ENCODE measurements at regions not wholly inside any gene's neighbourhood (a gene's known extent, or its start where the extent isn't known, plus 50 kb on each side); places are given as distances from the start of the nearest gene placed in this dataset.

DNA sequence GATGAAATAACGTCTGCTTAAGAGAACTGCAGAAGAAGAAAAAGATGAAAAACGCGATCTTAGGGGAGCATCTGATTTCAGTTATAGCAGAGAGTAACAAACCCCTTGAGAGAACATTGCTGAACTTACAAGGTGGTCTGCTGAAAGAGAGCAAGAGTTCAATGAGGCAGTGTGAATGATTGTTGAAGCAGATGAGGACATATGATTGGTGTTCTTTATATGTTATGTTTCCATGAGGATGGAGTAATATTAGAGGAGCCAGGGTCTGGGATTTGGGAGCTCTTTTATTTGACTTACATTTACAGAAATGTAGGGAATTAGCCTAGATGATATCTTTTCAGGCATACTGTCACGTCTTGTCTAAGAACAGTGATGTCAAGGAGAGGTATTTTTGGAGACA is 1302.0 kb downstream of the KCNT2 start:
- Histone ChIP-seq H3K4me3 (ENCODE audit: low read length in 3 of 3) (no peak overlapping the region), H3K27ac (ENCODE audit: low read depth, low read length) (no peak overlapping the region), H3K4me1 (ENCODE audit: control insufficient read depth in 3 of 3, insufficient read depth in 3 of 3, low read length in 3 of 3) (no peaks in the 10 kb centered on the region), H3K9me3 (ENCODE audit: control insufficient read depth in 3 of 3, low read length in 3 of 3) (no peaks in the 10 kb centered on the region), H3K27me3 (ENCODE audit: control insufficient read depth in 3 of 3, insufficient read depth in 3 of 3, low read length in 3 of 3) (no peaks in the 10 kb centered on the region), H3K9ac (ENCODE audit: low read depth in 1 of 3, low read length in 3 of 3) (no peak overlapping the region), H3K36me3 (ENCODE audit: control insufficient read depth in 3 of 3, insufficient read depth in 3 of 3, low read length in 3 of 3) (no peaks in the 10 kb centered on the region)

DNA sequence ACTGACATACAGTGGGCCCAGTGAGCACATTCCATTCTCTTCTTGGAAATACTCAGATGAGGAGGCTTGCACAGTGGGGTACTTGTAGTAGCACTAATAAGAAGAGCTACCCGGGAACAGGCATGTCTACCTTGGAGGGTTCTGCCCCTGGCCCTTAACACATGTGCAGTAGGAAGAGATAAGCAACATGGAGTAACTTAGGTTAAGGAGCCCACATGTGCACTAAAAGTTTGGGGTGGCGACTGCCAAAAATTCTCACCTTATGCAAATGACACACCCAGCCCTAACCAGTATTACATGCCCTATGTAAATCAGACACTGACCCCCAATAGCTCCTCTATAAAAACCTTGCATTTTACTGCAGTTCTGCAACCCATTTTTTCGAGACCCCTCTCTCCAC is 1313.3 kb downstream of the KCNT2 start:
- no peaks in the 10 kb centered on the region for H3K4me1 ChIP-seq (ENCODE audit: control insufficient read depth in 3 of 3, insufficient read depth in 3 of 3, low read length in 3 of 3)
- peaks cover 0 to 3% (median 0%) of the 10 kb centered on the region in 3 donors for H3K9me3 ChIP-seq (ENCODE audit: control insufficient read depth in 3 of 3, low read length in 3 of 3)
- no peaks in the 10 kb centered on the region for H3K36me3 ChIP-seq (ENCODE audit: control insufficient read depth in 3 of 3, insufficient read depth in 3 of 3, low read length in 3 of 3)
- no peak overlapping the region for H3K4me3 ChIP-seq (ENCODE audit: low read length in 3 of 3)
- H3K27me3 ChIP-seq (ENCODE audit: control insufficient read depth in 3 of 3, insufficient read depth in 3 of 3, low read length in 3 of 3): no peaks in the 10 kb centered on the region
- H3K9ac ChIP-seq (ENCODE audit: low read depth in 1 of 3, low read length in 3 of 3): no peak overlapping the region
- H3K27ac ChIP-seq (ENCODE audit: low read depth, low read length): no peak overlapping the region

DNA sequence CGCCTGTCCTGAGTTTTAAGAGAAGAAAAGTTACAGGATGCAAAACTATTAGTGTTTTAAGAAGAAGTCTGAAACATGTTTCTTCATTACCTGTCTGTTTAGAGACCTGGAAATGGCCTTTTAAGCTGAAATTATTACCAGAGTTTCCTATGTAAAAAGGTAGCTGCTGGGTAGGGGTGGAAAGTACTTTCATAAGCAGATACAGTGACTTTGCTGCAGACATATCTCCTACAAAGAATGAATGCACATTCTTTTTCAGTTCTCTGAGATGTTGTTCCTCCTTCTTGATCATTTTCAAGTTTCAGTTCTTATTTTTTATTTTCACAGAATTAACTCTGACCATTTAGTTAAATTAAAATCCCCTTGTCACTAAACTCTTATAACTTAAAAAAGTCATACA is 1329.6 kb downstream of the KCNT2 start:
- Histone ChIP-seq H3K4me3 (ENCODE audit: low read length in 3 of 3) (no peak overlapping the region), H3K27ac (ENCODE audit: low read depth, low read length) (no peak overlapping the region), H3K27me3 (ENCODE audit: control insufficient read depth in 3 of 3, insufficient read depth in 3 of 3, low read length in 3 of 3) (no peaks in the 10 kb centered on the region), H3K4me1 (ENCODE audit: control insufficient read depth in 3 of 3, insufficient read depth in 3 of 3, low read length in 3 of 3) (no peaks in the 10 kb centered on the region), H3K36me3 (ENCODE audit: control insufficient read depth in 3 of 3, insufficient read depth in 3 of 3, low read length in 3 of 3) (no peaks in the 10 kb centered on the region), H3K9me3 (ENCODE audit: control insufficient read depth in 3 of 3, low read length in 3 of 3) (no peaks in the 10 kb centered on the region), H3K9ac (ENCODE audit: low read depth in 1 of 3, low read length in 3 of 3) (no peak overlapping the region)

DNA sequence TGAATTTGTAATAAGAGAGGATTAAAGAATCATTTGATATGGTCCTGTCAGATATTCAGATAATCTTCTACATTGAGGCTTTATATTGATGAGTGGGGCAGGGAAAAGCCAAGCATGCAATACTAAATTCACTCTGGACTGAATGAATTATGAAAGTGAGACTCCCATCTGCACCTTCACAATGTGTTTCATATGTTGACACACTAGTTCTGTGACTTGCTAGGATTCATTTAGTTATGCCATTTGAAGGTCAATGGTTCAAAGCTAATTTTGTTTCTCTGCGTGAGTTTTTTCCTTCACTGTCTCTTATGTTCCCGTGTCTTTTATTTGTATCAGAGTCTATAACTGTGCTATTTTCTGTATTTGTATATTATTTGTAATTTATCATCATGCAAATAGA is 1332.5 kb downstream of the KCNT2 start:
- Histone ChIP-seq H3K27ac (ENCODE audit: low read depth, low read length) (no peak overlapping the region), H3K4me3 (ENCODE audit: low read length in 3 of 3) (no peak overlapping the region), H3K36me3 (ENCODE audit: control insufficient read depth in 3 of 3, insufficient read depth in 3 of 3, low read length in 3 of 3) (no peaks in the 10 kb centered on the region), H3K4me1 (ENCODE audit: control insufficient read depth in 3 of 3, insufficient read depth in 3 of 3, low read length in 3 of 3) (no peaks in the 10 kb centered on the region), H3K27me3 (ENCODE audit: control insufficient read depth in 3 of 3, insufficient read depth in 3 of 3, low read length in 3 of 3) (no peaks in the 10 kb centered on the region), H3K9ac (ENCODE audit: low read depth in 1 of 3, low read length in 3 of 3) (no peak overlapping the region), H3K9me3 (ENCODE audit: control insufficient read depth in 3 of 3, low read length in 3 of 3) (no peaks in the 10 kb centered on the region)

DNA sequence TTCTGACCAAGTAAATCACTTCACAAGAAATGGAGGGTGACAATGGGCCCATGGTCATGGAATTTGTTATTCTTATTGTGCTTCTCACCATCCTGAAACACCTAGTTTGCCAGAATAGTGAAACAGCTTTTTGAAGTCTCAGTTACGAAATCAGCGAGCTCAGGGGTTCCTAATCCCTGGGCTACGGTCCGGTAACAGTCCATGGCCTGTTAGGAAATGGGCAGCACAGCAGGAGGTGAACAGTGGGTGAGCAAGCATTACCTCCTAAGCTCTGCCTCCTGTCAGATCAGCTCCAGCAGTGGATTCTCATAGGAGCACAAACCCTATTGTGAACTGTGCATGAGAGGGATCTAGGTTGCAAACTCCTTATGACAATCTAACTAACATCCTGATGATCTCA is 1356.3 kb downstream of the KCNT2 start:
- Histone ChIP-seq H3K9me3 (ENCODE audit: control insufficient read depth in 3 of 3, low read length in 3 of 3) (no peaks in the 10 kb centered on the region), H3K36me3 (ENCODE audit: control insufficient read depth in 3 of 3, insufficient read depth in 3 of 3, low read length in 3 of 3) (no peaks in the 10 kb centered on the region), H3K4me1 (ENCODE audit: control insufficient read depth in 3 of 3, insufficient read depth in 3 of 3, low read length in 3 of 3) (no peaks in the 10 kb centered on the region), H3K9ac (ENCODE audit: low read depth in 1 of 3, low read length in 3 of 3) (no peak overlapping the region), H3K4me3 (ENCODE audit: low read length in 3 of 3) (no peak overlapping the region), H3K27me3 (ENCODE audit: control insufficient read depth in 3 of 3, insufficient read depth in 3 of 3, low read length in 3 of 3) (no peaks in the 10 kb centered on the region), H3K27ac (ENCODE audit: low read depth, low read length) (no peak overlapping the region)

DNA sequence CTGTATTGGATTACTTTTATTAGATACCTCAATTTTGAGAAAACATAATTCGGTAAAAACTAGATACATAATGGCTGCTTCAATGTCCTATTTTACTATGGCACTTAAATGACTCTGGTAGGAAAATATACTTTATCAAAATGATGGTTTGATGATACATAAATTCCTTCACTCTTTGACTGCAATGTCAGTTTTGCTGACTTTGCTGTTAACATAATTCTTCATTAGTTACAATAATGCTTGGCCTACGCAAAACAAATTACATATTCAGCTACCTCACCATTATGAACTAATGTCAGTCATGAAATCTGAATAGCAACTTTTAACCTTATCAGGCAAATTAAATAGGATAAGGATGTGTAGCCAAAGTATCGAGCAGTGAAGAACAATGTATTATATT is 1364.7 kb downstream of the KCNT2 start:
- Histone ChIP-seq H3K36me3 (ENCODE audit: control insufficient read depth in 3 of 3, insufficient read depth in 3 of 3, low read length in 3 of 3) (no peaks in the 10 kb centered on the region), H3K9ac (ENCODE audit: low read depth in 1 of 3, low read length in 3 of 3) (no peak overlapping the region), H3K9me3 (ENCODE audit: control insufficient read depth in 3 of 3, low read length in 3 of 3) (no peaks in the 10 kb centered on the region), H3K27ac (ENCODE audit: low read depth, low read length) (no peak overlapping the region), H3K4me3 (ENCODE audit: low read length in 3 of 3) (no peak overlapping the region), H3K27me3 (ENCODE audit: control insufficient read depth in 3 of 3, insufficient read depth in 3 of 3, low read length in 3 of 3) (no peaks in the 10 kb centered on the region), H3K4me1 (ENCODE audit: control insufficient read depth in 3 of 3, insufficient read depth in 3 of 3, low read length in 3 of 3) (no peaks in the 10 kb centered on the region)

DNA sequence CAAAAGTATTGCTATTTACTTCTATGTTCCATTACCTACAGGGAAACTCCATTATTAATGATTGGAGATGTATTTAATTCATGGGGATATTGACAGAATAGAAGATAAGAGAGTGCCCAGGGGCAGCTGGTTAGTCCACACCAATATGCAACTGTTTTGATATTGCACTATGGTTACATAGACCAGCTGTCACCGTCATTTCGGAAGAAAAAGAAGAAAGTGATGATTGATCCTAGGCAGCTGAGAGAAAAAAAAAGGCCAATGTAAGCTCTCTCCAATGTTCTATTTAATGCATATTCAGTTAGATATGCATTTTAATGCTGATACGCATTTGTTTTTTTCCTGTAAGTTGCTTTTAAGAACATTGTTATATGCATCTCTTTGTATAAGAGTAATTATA is 1367.2 kb downstream of the KCNT2 start:
- H3K4me3 ChIP-seq (ENCODE audit: low read length in 3 of 3): no peak overlapping the region
- H3K9ac ChIP-seq (ENCODE audit: low read depth in 1 of 3, low read length in 3 of 3): no peak overlapping the region
- peaks cover 0 to 2% (median 0%) of the 10 kb centered on the region in 3 donors for H3K9me3 ChIP-seq (ENCODE audit: control insufficient read depth in 3 of 3, low read length in 3 of 3)
- no peaks in the 10 kb centered on the region for H3K27me3 ChIP-seq (ENCODE audit: control insufficient read depth in 3 of 3, insufficient read depth in 3 of 3, low read length in 3 of 3)
- no peaks in the 10 kb centered on the region for H3K36me3 ChIP-seq (ENCODE audit: control insufficient read depth in 3 of 3, insufficient read depth in 3 of 3, low read length in 3 of 3)
- no peak overlapping the region for H3K27ac ChIP-seq (ENCODE audit: low read depth, low read length)
- H3K4me1 ChIP-seq (ENCODE audit: control insufficient read depth in 3 of 3, insufficient read depth in 3 of 3, low read length in 3 of 3): no peaks in the 10 kb centered on the region

DNA sequence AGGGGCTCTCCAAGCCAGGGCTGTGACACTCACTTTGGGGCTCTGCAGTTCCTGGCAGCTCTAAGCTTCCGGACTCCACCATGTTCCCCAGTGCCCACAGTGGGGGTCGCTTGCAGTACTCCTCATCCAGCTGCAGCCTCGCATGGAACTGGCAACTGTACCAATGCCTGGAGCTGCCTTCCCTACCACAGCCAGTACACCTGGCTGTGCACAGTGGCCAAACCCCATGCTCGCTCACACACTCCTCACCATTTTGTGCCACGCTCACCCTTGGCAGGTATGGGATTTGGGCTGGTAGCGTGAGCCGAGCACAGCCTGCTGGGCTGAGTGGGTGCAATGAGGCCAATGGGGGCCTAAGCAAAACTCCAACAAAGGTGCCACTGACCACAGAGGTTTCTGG is 1369.9 kb downstream of the KCNT2 start:
- Histone ChIP-seq H3K4me3 (ENCODE audit: low read length in 3 of 3) (no peak overlapping the region), H3K4me1 (ENCODE audit: control insufficient read depth in 3 of 3, insufficient read depth in 3 of 3, low read length in 3 of 3) (no peaks in the 10 kb centered on the region), H3K36me3 (ENCODE audit: control insufficient read depth in 3 of 3, insufficient read depth in 3 of 3, low read length in 3 of 3) (no peaks in the 10 kb centered on the region), H3K9me3 (ENCODE audit: control insufficient read depth in 3 of 3, low read length in 3 of 3) (peaks cover 0 to 2% (median 0%) of the 10 kb centered on the region in 3 donors), H3K9ac (ENCODE audit: low read depth in 1 of 3, low read length in 3 of 3) (no peak overlapping the region), H3K27ac (ENCODE audit: low read depth, low read length) (no peak overlapping the region), H3K27me3 (ENCODE audit: control insufficient read depth in 3 of 3, insufficient read depth in 3 of 3, low read length in 3 of 3) (no peaks in the 10 kb centered on the region)

DNA sequence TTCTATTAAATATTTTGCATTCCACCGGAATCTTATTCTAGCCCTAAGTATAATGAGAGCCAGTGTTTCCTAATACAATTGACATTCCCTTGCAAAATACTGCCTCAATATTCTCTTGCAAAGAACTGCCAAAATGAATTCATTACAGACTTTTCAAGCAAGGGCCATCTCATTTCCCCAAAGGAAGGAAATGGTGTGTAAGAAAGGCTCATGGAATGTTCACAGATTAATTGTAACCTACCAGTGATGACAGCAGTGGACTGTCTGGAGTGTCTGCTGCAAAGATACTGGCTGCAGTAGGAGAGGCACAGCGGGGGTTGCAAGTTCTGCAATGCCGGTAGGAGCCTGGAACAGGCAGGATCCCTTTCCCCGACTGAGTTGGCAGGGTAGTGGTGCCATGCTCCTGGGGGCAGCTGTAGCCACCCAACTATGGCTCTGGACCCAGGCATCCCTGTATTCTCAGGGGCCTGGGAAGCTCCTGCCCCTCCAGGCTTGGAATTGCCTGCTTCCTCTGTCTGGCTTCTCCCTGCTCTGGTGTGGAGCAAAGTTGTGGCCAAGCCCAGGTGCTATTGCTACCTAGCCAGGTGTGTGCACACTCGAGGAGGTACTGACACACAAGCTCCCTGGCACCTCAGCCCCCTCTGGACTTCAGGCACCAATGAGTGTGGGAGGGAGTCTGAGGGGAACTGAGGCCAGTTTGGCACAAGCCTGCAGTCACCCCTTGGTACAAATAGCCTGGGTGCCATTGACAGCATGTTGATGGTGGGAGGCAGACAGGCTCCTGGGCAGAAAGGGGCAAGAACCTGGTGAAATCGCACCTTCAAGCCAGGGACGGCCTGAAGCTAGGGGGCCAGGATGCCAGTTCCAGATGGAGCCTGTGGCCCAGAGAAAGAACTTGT is 1371.0 kb downstream of the KCNT2 start:
- no peak overlapping the region for H3K27ac ChIP-seq (ENCODE audit: low read depth, low read length)
- H3K4me3 ChIP-seq (ENCODE audit: low read length in 3 of 3): no peak overlapping the region
- H3K36me3 ChIP-seq (ENCODE audit: control insufficient read depth in 3 of 3, insufficient read depth in 3 of 3, low read length in 3 of 3): no peaks in the 10 kb centered on the region
- no peaks in the 10 kb centered on the region for H3K27me3 ChIP-seq (ENCODE audit: control insufficient read depth in 3 of 3, insufficient read depth in 3 of 3, low read length in 3 of 3)
- no peak overlapping the region for H3K9ac ChIP-seq (ENCODE audit: low read depth in 1 of 3, low read length in 3 of 3)
- H3K9me3 ChIP-seq (ENCODE audit: control insufficient read depth in 3 of 3, low read length in 3 of 3): peaks cover 0 to 2% (median 0%) of the 10 kb centered on the region in 3 donors
- H3K4me1 ChIP-seq (ENCODE audit: control insufficient read depth in 3 of 3, insufficient read depth in 3 of 3, low read length in 3 of 3): no peaks in the 10 kb centered on the region

DNA sequence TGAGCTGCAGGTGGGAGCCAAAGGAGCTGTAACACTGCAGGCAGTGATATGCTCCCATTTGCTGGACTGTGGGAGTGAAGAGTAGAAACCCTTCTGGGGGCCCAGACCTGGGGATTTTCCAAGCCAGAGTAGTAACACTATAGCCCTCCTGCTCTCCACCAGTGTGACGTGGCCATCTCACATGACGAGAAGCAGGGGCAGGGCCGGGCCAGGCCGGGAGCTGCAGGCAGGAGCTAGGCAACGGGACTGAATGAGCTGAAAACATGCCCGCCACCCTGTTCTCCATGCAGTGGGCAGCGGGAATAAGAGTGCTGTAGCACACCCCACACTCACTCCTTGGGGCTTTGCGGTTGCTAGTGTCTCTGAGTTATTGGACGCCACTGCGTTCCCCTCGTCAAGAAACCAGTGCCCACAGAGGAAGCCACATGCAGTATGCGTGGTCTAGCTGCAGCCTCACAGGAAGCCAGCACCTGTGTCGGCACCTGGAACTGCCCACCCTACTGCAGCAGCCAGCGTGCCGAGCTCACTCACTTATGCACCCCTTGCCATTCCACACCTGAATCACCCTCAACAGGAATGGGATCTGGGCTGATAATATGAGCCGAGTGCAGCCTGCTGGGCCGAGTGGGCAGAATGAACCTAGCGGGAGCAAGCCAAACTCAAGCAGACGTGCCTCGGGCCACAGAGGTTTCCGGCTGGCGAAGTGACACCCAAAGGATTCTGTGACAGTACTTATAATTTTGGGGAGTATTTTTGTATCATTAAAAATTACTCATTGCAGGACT is 1389.6 kb downstream of the KCNT2 start:
- Histone ChIP-seq H3K9me3 (ENCODE audit: control insufficient read depth in 3 of 3, low read length in 3 of 3) (peaks cover 0 to 4% (median 3%) of the 10 kb centered on the region in 3 donors), H3K36me3 (ENCODE audit: control insufficient read depth in 3 of 3, insufficient read depth in 3 of 3, low read length in 3 of 3) (no peaks in the 10 kb centered on the region), H3K9ac (ENCODE audit: low read depth in 1 of 3, low read length in 3 of 3) (no peak overlapping the region), H3K4me1 (ENCODE audit: control insufficient read depth in 3 of 3, insufficient read depth in 3 of 3, low read length in 3 of 3) (no peaks in the 10 kb centered on the region), H3K4me3 (ENCODE audit: low read length in 3 of 3) (no peak overlapping the region), H3K27ac (ENCODE audit: low read depth, low read length) (no peak overlapping the region), H3K27me3 (ENCODE audit: control insufficient read depth in 3 of 3, insufficient read depth in 3 of 3, low read length in 3 of 3) (no peaks in the 10 kb centered on the region)
